NT2/D1 (cell line): ENCODE measurements at regions not wholly inside any gene's neighbourhood (a gene's known extent, or its start where the extent isn't known, plus 50 kb on each side); places are given as distances from the start of the nearest gene placed in this dataset.

ENCODE experiments used
- DNase-seq: peaks from one replicate; pipeline ENCODE4 v3.0.0-alpha.2; 2011; ENCODE audit warnings: low read depth, low spot score
- H3K27me3 ChIP-seq: 2 replicates; pipeline ENCODE4 v1.6.0; 2011; ENCODE audit warnings: mild to moderate bottlenecking; ENCODE audit not compliant: insufficient read length, insufficient read depth
- H3K36me3 ChIP-seq: 2 replicates; pipeline ENCODE4 v1.6.1; 2011; ENCODE audit warnings: mild to moderate bottlenecking, low read length, mixed read lengths; ENCODE audit not compliant: insufficient read depth, insufficient read length
- H3K4me1 ChIP-seq: 2 replicates; pipeline ENCODE4 v1.5.1; 2011; ENCODE audit not compliant: insufficient read depth, insufficient read length
- H3K4me3 ChIP-seq: 2 replicates; pipeline ENCODE4 v1.5.1; 2011; ENCODE audit warnings: low read depth; ENCODE audit not compliant: insufficient read length
- H3K9ac ChIP-seq: 2 replicates; pipeline ENCODE4 v1.6.0; 2011; ENCODE audit warnings: low read depth; ENCODE audit not compliant: insufficient read length
- H3K9me3 ChIP-seq: 2 replicates; pipeline ENCODE4 v1.5.1; 2011; ENCODE audit warnings: mild to moderate bottlenecking, low read length; ENCODE audit not compliant: insufficient read depth
- SUZ12 ChIP-seq: IDR thresholded peaks from 2 replicates; pipeline ENCODE4 v1.6.1; 2011; ENCODE audit not compliant: insufficient read length, insufficient read depth; ENCODE audit errors: extremely low read depth
- YY1 ChIP-seq: IDR thresholded peaks from 2 replicates; pipeline ENCODE4 v1.6.1; 2011; ENCODE audit not compliant: insufficient read length, insufficient read depth
- ZNF274 ChIP-seq: IDR thresholded peaks from 2 replicates; pipeline ENCODE4 v1.6.1; 2011; ENCODE audit warnings: mild to moderate bottlenecking, low read depth, low read length

DNA sequence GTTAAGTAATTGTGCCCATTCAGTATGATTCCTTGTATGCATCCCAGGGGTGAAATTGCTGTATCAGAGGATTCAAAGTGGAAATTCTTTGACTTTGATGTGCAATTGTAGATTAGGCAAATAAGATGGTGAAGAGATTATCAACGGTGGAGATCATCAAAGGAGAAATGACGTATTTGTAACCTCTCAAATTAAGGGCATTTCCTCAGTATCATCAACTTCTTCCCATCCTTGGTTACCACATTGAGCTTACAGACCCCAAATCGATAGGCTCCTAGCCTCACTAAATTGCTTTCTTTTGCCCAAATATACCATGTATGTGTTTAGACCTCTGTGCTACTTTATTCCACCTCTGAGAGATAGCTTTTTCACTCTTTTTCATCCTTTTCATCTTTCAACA, 213.1 kb upstream of the ZFP64 start:
- Histone ChIP-seq H3K9me3 (no peaks in the 10 kb centered on the region), H3K27me3 (no peaks in the 10 kb centered on the region), H3K36me3 (no peaks in the 10 kb centered on the region), H3K4me1 (no peaks in the 10 kb centered on the region), H3K9ac (no peak overlapping the region), H3K4me3 (no peak overlapping the region)
- DNase-seq = no peak
- TF ChIP-seq YY1 = no peak
- no peak for TF ChIP-seq ZNF274
- no peak for TF ChIP-seq SUZ12

DNA sequence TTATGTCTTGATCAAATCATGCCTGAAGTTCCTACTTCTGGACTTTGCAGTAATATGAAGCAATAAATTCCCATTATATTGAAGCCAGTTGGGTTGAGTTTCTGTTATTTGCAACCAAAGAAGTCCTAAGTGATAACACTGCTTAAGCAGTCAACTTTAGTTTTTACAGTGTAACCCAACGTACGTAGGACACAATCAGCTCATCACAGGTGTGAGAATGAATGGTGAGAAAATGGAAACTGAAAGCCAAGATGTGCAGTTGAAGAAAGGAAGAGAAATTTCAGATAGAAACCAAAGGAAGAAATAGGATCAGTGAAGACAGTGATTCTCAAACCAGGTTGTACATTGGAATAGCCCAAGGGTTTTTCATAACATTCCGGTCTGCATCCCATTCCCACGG, 211.4 kb upstream of the ZFP64 start:
- Histone ChIP-seq H3K9ac (no peak overlapping the region), H3K9me3 (no peaks in the 10 kb centered on the region), H3K27me3 (no peaks in the 10 kb centered on the region), H3K4me1 (no peaks in the 10 kb centered on the region), H3K4me3 (no peak overlapping the region), H3K36me3 (no peaks in the 10 kb centered on the region)
- TF ChIP-seq ZNF274 (no peak), SUZ12 (no peak), YY1 (no peak)
- no peak for DNase-seq

- no peaks in the 10 kb centered on the region for H3K4me1 ChIP-seq
- H3K36me3 ChIP-seq = no peaks in the 10 kb centered on the region
- no peak for DNase-seq
- H3K9me3 ChIP-seq = no peaks in the 10 kb centered on the region
- no peak overlapping the region for H3K9ac ChIP-seq
- no peaks in the 10 kb centered on the region for H3K27me3 ChIP-seq
- no peak overlapping the region for H3K4me3 ChIP-seq
- TF ChIP-seq SUZ12 (no peak), ZNF274 (no peak)
Measured at GRCh38 chr20:52402514-52402913, 210.9 kb upstream of the ZFP64 start.

GRCh38 chr20:52401431-52401830, 209.9 kb upstream of the ZFP64 start:
- H3K9me3 ChIP-seq = no peaks in the 10 kb centered on the region
- DNase-seq = no peak
- no peaks in the 10 kb centered on the region for H3K36me3 ChIP-seq
- no peak overlapping the region for H3K4me3 ChIP-seq
- H3K27me3 ChIP-seq = no peaks in the 10 kb centered on the region
- no peaks in the 10 kb centered on the region for H3K4me1 ChIP-seq
- TF ChIP-seq YY1 (no peak), SUZ12 (no peak), ZNF274 (no peak)
- H3K9ac ChIP-seq = no peak overlapping the region

DNA sequence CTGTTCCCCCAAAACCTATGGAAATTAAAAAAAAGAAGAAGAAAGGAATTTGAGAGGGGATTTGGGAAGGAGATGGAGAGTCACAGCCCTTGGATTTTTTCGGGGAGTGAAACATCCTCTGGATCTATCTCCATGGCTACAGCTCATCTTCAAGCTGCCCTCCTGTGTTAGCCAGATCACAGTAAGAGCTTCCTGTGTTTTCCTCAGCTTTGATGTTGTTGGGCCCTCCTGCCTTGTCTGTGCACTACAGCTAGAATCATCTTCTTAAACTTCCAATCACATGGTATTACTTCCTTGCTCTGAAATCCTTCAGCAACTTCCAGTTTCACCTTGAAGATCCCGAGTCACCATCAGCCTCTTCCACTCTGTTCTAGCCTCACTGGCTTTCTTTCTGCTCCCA, 207.8 kb upstream of the ZFP64 start:
- H3K9me3 ChIP-seq = no peaks in the 10 kb centered on the region
- H3K27me3 ChIP-seq = no peaks in the 10 kb centered on the region
- TF ChIP-seq YY1 (no peak), ZNF274 (no peak), SUZ12 (no peak)
- DNase-seq = no peak
- H3K4me1 ChIP-seq = no peaks in the 10 kb centered on the region
- H3K9ac ChIP-seq = no peak overlapping the region
- no peak overlapping the region for H3K4me3 ChIP-seq
- H3K36me3 ChIP-seq = no peaks in the 10 kb centered on the region

DNA sequence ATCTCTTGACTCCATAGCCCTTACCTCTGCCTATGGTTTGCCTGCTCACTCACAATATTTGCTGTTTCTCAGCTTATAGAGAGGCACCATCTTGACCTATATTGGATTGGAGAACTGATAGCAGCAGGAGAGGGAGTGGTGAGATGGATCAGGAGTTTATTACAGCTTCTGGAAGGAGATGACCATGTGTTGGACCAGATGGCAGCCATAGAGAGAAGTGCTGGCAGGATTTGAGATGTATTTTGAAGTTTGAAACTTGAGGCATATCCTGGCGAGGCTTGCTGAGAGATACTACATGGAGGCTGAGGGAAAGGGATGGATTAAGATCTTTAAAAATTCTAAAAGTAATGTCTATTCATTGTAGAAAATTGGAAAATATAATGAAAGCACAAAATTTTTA, 198.0 kb upstream of the ZFP64 start:
- H3K36me3 ChIP-seq = no peaks in the 10 kb centered on the region
- no peaks in the 10 kb centered on the region for H3K27me3 ChIP-seq
- no peaks in the 10 kb centered on the region for H3K4me1 ChIP-seq
- no peak for DNase-seq
- H3K4me3 ChIP-seq = no peak overlapping the region
- H3K9ac ChIP-seq = no peak overlapping the region
- H3K9me3 ChIP-seq = no peaks in the 10 kb centered on the region
- TF ChIP-seq SUZ12 (no peak), ZNF274 (no peak), YY1 (no peak)

DNA sequence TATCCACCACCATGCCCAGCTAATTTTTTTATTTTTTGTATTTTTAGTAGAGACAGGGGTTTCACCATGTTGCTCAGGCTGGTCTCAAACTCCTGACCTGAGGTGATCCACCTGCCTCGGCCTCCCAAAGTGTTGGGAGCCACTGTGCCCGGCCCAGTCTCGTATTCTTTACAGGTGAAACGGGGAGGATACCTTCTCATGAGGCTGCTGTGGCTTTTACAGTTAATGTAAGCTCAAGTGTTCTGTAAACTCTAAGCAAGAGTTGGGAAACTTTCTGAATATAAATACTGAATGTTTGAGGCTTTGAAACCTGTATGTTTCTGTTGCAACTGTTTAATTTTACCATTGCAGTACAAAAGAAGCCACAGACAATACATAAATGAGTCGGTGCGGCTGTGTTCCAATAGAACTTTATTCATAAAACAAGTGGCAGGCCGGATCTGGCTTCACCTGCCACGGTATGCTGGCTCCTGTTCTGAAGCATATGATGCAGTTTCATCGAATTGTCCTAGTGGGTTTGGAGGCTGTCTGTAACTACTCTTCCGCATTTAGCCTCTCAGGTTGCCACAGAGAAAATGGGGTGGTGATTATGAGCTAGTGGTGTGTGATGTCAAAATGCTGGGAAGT, 192.5 kb upstream of the ZFP64 start:
- Histone ChIP-seq H3K27me3 (no peaks in the 10 kb centered on the region), H3K9me3 (peaks cover 7% of the 10 kb centered on the region; the same call in 1 of the 2 replicates), H3K4me3 (no peak overlapping the region), H3K9ac (no peak overlapping the region), H3K36me3 (no peaks in the 10 kb centered on the region), H3K4me1 (no peaks in the 10 kb centered on the region)
- DNase-seq = no peak
- TF ChIP-seq YY1 = no peak
- no peak for TF ChIP-seq ZNF274
- TF ChIP-seq SUZ12 = no peak
